Left kidney (tissue), 1 donor: ENCODE measurements at regions not wholly inside any gene's neighbourhood (a gene's known extent, or its start where the extent isn't known, plus 50 kb on each side); places are given as distances from the start of the nearest gene placed in this dataset.
A peak's percentile ranks its signal among the peaks of the same experiment; 100 is the strongest.

ENCODE experiments used
- DNase-seq: peaks from one replicate; pipeline ENCODE4 v3.0.0-alpha.2; 2013

- DNase-seq, result no peak
Measured at GRCh38 chr10:108203905-108204527, 1039.5 kb upstream of the SORCS1 start.

GRCh38 chr10:108187408-108188012, 1023.0 kb upstream of the SORCS1 start:
- DNase-seq, result no peak

GRCh38 chr10:108184114-108184513, 1019.6 kb upstream of the SORCS1 start:
- DNase-seq, result no peak

GRCh38 chr10:108180878-108181277, 1016.4 kb upstream of the SORCS1 start:
- no peak for DNase-seq

- peak; percentile 10 for DNase-seq
Measured at GRCh38 chr10:108169846-108170245, 1005.3 kb upstream of the SORCS1 start.

GRCh38 chr10:108167766-108168165, 1003.3 kb upstream of the SORCS1 start:
- DNase-seq, result no peak

GRCh38 chr10:108166401-108166800, 1001.9 kb upstream of the SORCS1 start:
- no peak for DNase-seq

- no peak for DNase-seq
Measured at GRCh38 chr10:108147346-108147745, 982.8 kb upstream of the SORCS1 start.

- no peak for DNase-seq
Measured at GRCh38 chr10:108141064-108141463, 976.6 kb upstream of the SORCS1 start.

GRCh38 chr10:108132303-108132702, 967.8 kb upstream of the SORCS1 start:
- no peak for DNase-seq

- no peak for DNase-seq
Measured at GRCh38 chr10:108130575-108130974, 966.1 kb upstream of the SORCS1 start.

- DNase-seq, result no peak
Measured at GRCh38 chr10:108112218-108112617, 947.7 kb upstream of the SORCS1 start.

GRCh38 chr10:108104551-108105156, 940.1 kb upstream of the SORCS1 start:
- no peak for DNase-seq

- DNase-seq, result no peak
Measured at GRCh38 chr10:108097258-108097657, 932.8 kb upstream of the SORCS1 start.

- DNase-seq, result no peak
Measured at GRCh38 chr10:108095932-108096925, 931.7 kb upstream of the SORCS1 start.

- no peak for DNase-seq
Measured at GRCh38 chr10:108090476-108091215, 926.1 kb upstream of the SORCS1 start.

GRCh38 chr10:108086502-108086901, 922.0 kb upstream of the SORCS1 start:
- no peak for DNase-seq

- DNase-seq, result no peak
Measured at GRCh38 chr10:108082596-108082995, 918.1 kb upstream of the SORCS1 start.

- no peak for DNase-seq
Measured at GRCh38 chr10:108078263-108078662, 913.8 kb upstream of the SORCS1 start.

GRCh38 chr10:108072466-108072865, 908.0 kb upstream of the SORCS1 start:
- DNase-seq, result no peak

GRCh38 chr10:108070789-108071188, 906.3 kb upstream of the SORCS1 start:
- no peak for DNase-seq

- DNase-seq, result no peak
Measured at GRCh38 chr10:108069096-108069495, 904.6 kb upstream of the SORCS1 start.
